H7 (cell line): ENCODE measurements at regions not wholly inside any gene's neighbourhood (a gene's known extent, or its start where the extent isn't known, plus 50 kb on each side); places are given as distances from the start of the nearest gene placed in this dataset.
"Not testable (repeated sequence)": the region's sequence is repeated elsewhere in the genome, so short reads cannot be mapped to it uniquely, and the experiment has no call there.

Source experiments
- DNase-seq: peaks from one replicate; pipeline ENCODE4 v3.0.0; 2012
- H3K27me3 ChIP-seq: 2 replicates; pipeline ENCODE4 v1.6.0; 2011; ENCODE audit warnings: mild to moderate bottlenecking, low read length; ENCODE audit not compliant: control insufficient read depth, insufficient read depth
- H3K36me3 ChIP-seq: replicated peaks from 2 replicates; pipeline ENCODE4 v1.5.1; 2011; ENCODE audit warnings: low read length; ENCODE audit not compliant: control insufficient read depth, insufficient read depth
- H3K4me3 ChIP-seq: 2 replicates; pipeline ENCODE4 v1.5.1; 2011; ENCODE audit warnings: low read depth, mild to moderate bottlenecking, control low read depth, low read length, moderate library complexity; ENCODE audit not compliant: insufficient read depth

GRCh38 chr3:176328198-176328597 lies 869.1 kb downstream of the TBL1XR1 start:
- no peak overlapping the region for H3K4me3 ChIP-seq
- DNase-seq = no peak
- H3K36me3 ChIP-seq = peaks cover 3% of the 10 kb centered on the region; the same call in 1 of the 2 replicates
- no peaks in the 10 kb centered on the region for H3K27me3 ChIP-seq

- DNase-seq, H3K27me3 ChIP-seq, H3K36me3 ChIP-seq: not testable (repeated sequence)
- H3K4me3 ChIP-seq = peak overlapping the region; percentile 49
These were observed 870.3 kb downstream of the TBL1XR1 start for GRCh38 chr3:176326894-176327490.

GRCh38 chr3:176321532-176321931 lies 875.8 kb downstream of the TBL1XR1 start:
- DNase-seq, H3K27me3 ChIP-seq: not testable (repeated sequence)
- H3K36me3 ChIP-seq = peaks cover 12% of the 10 kb centered on the region
- peak overlapping the region; percentile 38 for H3K4me3 ChIP-seq

- Histone ChIP-seq H3K36me3 (peaks cover 14% of the 10 kb centered on the region), H3K4me3 (peak overlapping the region; percentile 38), H3K27me3 (no peaks in the 10 kb centered on the region)
- DNase-seq = no peak
These were observed 876.2 kb downstream of the TBL1XR1 start for GRCh38 chr3:176321099-176321498.

GRCh38 chr3:176313426-176313825 lies 883.9 kb downstream of the TBL1XR1 start:
- peaks cover 22% of the 10 kb centered on the region for H3K36me3 ChIP-seq
- H3K27me3 ChIP-seq = no peaks in the 10 kb centered on the region
- H3K4me3 ChIP-seq = no peak overlapping the region
- DNase-seq = no peak

GRCh38 chr3:176310641-176311040 lies 886.6 kb downstream of the TBL1XR1 start:
- H3K36me3 ChIP-seq = peaks cover 11% of the 10 kb centered on the region
- no peak overlapping the region for H3K4me3 ChIP-seq
- DNase-seq = no peak
- no peaks in the 10 kb centered on the region for H3K27me3 ChIP-seq

- Histone ChIP-seq H3K4me3 (no peak overlapping the region), H3K36me3 (peaks cover 7% of the 10 kb centered on the region)
These were observed 895.0 kb downstream of the TBL1XR1 start for GRCh38 chr3:176302271-176302670.

GRCh38 chr3:176296066-176296597 lies 901.1 kb downstream of the TBL1XR1 start:
- no peak for DNase-seq
- Histone ChIP-seq H3K4me3 (no peak overlapping the region), H3K27me3 (no peaks in the 10 kb centered on the region), H3K36me3 (peaks cover 2% of the 10 kb centered on the region)

More at GRCh38 chr3:176302271-176302670, 895.0 kb downstream of the TBL1XR1 start:
- no peak for DNase-seq
- no peaks in the 10 kb centered on the region for H3K27me3 ChIP-seq

- Histone ChIP-seq H3K36me3 (peaks cover 2% of the 10 kb centered on the region), H3K27me3 (no peaks in the 10 kb centered on the region), H3K4me3 (no peak overlapping the region)
- no peak for DNase-seq
These were observed 904.0 kb downstream of the TBL1XR1 start for GRCh38 chr3:176293276-176293675.

GRCh38 chr3:176286476-176287085 lies 910.7 kb downstream of the TBL1XR1 start:
- no peak for DNase-seq
- no peaks in the 10 kb centered on the region for H3K27me3 ChIP-seq
- H3K4me3 ChIP-seq = no peak overlapping the region
- H3K36me3 ChIP-seq = no peaks in the 10 kb centered on the region; the same call in 1 of the 2 replicates

- DNase-seq = no peak
- Histone ChIP-seq H3K36me3 (no peaks in the 10 kb centered on the region), H3K27me3 (no peaks in the 10 kb centered on the region), H3K4me3 (no peak overlapping the region)
These were observed 921.7 kb downstream of the TBL1XR1 start for GRCh38 chr3:176275538-176275937.

- no peaks in the 10 kb centered on the region for H3K27me3 ChIP-seq
- H3K36me3 ChIP-seq = no peaks in the 10 kb centered on the region
- DNase-seq = no peak
- H3K4me3 ChIP-seq = no peak overlapping the region
These were observed 922.2 kb downstream of the TBL1XR1 start for GRCh38 chr3:176275113-176275512.

- no peaks in the 10 kb centered on the region for H3K27me3 ChIP-seq
- H3K4me3 ChIP-seq = no peak overlapping the region
- no peak for DNase-seq
- no peaks in the 10 kb centered on the region for H3K36me3 ChIP-seq
These were observed 923.1 kb downstream of the TBL1XR1 start for GRCh38 chr3:176274161-176274560.

- H3K4me3 ChIP-seq = no peak overlapping the region
- no peaks in the 10 kb centered on the region for H3K27me3 ChIP-seq
- no peak for DNase-seq
- H3K36me3 ChIP-seq = no peaks in the 10 kb centered on the region
These were observed 935.2 kb downstream of the TBL1XR1 start for GRCh38 chr3:176262071-176262470.

GRCh38 chr3:176247191-176247590 lies 950.1 kb downstream of the TBL1XR1 start:
- Histone ChIP-seq H3K27me3 (no peaks in the 10 kb centered on the region), H3K36me3 (no peaks in the 10 kb centered on the region), H3K4me3 (no peak overlapping the region)
- DNase-seq = no peak
